Mucosa of gallbladder (tissue), 1 donor: ENCODE measurements at regions not wholly inside any gene's neighbourhood (a gene's known extent, or its start where the extent isn't known, plus 50 kb on each side); places are given as distances from the start of the nearest gene placed in this dataset.
"Not testable (repeated sequence)": the region's sequence is repeated elsewhere in the genome, so short reads cannot be mapped to it uniquely, and the experiment has no call there.

Source experiments
- DNase-seq: peaks from one replicate; pipeline ENCODE4 v3.0.0-alpha.2; 2020; ENCODE audit warnings: low spot score
- donor health status: DM: no; HTN: no; CAD: no.

GRCh38 chr20:40634891-40635290 is 54.1 kb downstream of the MAFB start:
- DNase-seq: no peak

GRCh38 chr20:40633123-40633850 is 55.7 kb downstream of the MAFB start:
- DNase-seq: no peak

- DNase-seq: no peak
These were observed 56.6 kb downstream of the MAFB start for GRCh38 chr20:40632346-40632976.

GRCh38 chr20:40631119-40631631 is 57.9 kb downstream of the MAFB start:
- no peak for DNase-seq

GRCh38 chr20:40630713-40631112 is 58.3 kb downstream of the MAFB start:
- no peak for DNase-seq

GRCh38 chr20:40630099-40630498 is 58.9 kb downstream of the MAFB start:
- no peak for DNase-seq

DNA sequence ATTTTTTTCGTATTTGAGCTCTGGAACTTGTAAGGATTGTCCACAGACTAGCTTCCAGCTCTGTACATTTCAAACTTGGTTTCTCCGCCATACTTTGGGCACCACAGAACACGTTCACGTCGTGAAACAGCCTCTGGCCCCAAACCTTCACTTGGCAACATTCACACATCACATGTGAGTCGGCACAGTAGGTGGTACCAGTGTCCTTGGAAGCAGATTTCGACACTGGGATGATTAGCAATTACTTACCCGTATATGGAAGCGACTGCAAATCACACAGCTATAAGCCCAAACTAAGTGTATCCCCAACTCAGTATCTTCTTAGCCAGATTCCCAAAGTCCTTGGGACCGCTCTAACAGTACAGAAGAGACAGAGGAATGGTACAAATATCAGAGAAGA is 60.2 kb downstream of the MAFB start:
- DNase-seq: no peak

DNA sequence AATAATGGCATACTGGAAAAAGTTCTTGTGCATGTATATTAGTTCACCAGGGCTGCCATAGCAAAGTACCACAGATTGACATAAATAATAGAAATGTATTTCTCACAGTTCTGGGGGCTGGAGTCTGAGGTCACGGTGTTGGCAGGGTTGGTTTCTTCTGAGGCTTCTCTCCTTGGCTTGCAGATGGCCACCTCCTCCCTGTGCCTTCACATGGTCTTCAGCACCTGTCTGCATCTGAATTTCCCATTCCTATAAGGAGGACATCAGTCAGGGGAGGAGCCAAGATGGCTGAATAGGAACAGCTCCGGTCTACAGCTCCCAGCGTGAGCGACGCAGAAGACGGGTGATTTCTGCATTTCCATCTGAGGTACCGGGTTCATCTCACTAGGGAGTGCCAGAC is 70.0 kb downstream of the MAFB start:
- not testable (repeated sequence) for DNase-seq

DNA sequence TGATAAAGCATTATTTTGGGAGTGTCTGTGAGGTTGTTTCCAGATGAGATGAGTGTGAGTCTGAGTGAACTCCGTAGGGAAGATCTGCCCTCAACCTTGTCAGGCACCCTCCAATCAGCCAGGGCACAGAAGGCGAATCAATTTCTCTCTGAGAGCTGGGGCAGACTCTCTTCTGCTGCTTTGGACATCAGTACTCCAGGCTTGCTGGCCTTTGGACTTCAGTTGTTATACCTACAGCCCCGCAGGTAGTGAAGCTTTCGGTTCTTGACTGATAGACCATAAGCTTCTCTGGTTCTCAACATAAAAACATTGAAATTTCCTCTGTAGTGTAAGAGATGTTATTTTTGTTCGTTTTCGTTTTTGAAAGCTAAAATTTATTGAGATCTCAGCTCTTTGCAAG is 71.4 kb downstream of the MAFB start:
- no peak for DNase-seq

DNA sequence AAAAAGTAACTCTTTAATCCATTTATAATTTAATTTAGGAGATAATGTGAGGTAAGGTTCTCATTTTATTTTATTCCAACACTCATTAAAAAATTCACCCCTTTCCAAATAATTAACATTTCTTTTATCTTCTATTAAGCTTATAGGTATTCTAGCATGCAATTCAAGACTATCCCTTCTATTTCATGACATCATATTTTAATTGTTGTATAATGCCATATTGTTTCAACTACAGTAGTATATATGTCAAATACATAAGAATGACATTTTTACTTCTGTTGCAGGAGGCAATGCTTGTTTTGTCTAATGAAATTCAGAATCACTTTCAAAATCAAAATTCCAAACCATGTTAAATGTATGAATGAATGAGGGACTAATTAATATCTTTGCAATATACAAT is 76.2 kb downstream of the MAFB start:
- no peak for DNase-seq

- DNase-seq: no peak
These were observed 76.8 kb downstream of the MAFB start for GRCh38 chr20:40612247-40612646.

GRCh38 chr20:40610730-40611129 is 78.3 kb downstream of the MAFB start:
- no peak for DNase-seq

DNA sequence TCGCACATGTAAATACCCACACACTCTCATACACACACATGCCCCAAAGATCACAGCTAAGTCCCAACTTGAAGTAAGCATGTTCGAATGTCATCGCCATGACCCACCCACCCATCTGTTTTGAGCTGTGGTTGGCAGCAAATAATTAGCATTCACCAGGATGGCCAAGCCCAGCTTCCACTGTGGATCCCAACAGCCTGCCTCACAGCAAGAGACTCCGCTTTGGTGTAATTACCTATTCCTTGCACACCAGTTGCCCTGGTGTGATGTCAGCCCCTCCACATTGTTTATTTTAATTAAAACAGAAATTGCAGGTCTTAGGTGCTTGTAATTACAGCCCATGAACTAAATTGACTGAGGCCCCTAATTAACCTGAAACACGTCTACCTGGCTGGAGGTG is 81.1 kb downstream of the MAFB start:
- no peak for DNase-seq

- no peak for DNase-seq
These were observed 82.4 kb downstream of the MAFB start for GRCh38 chr20:40606660-40607059.

DNA sequence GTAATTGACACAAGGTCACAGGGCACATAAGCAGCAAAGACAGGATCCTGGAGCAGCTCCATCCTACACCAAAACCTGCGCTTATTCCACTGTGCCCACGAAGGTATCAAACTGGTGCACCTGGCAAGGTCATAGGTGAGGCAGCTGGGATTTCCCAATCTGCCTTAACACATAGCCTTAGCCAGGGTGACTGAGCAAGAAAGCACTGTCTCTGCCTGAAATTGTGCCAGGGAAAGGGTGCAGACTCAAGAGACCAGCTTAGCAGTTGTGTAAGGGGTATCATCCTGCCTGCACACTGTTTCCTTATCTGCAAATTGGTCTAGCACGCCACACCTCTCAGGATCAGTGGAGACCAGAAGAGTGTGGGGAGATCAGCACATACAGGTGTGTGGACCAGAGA is 82.8 kb downstream of the MAFB start:
- DNase-seq: no peak

DNA sequence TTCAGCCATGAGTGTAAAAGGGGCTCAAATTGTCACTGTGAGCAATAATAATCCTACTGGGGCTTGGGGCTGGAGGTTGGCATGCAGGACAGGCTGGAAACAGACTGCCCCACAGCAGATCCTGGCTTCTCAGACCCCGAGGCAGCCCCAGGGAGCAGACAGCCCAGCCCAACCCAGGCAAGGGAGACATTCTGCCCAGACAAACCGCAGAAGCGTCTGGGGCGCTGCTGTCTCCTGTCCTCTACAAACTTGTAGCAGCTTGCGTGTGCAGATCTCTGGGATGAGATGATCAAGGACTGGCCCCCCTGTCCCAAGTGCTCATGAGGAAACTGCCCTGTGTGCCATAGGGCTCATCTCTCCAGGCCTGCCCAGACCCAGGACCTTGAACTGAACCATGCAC is 84.6 kb downstream of the MAFB start:
- DNase-seq: no peak

DNA sequence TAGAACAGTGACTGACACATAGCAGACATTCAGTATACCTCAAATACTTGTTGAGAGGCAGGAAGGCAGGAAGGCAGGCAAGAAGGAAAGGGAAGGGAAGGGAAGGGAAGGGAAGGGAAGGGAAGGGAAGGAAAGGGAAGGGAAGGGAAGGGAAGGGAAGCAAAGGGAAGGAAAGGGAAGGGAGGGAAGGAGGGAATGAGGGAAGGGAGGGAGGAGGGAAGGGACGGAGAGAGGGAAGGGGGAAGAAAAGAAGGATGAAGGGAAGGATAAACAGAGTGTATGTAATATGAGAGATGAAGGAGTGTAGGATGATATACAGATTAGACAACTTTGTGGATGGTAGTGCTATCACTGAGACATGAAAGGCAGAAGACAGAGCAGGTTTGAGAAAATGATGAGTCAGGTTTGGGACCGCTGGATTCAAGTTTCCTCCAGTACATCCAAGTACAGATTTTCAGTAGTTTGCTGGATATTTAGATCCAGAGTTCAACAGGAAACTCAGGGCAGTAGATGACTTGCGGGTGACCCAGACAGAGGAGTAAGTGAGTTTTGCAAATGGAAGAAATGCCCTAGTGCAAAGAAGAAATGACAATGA is 85.9 kb downstream of the MAFB start:
- DNase-seq: no peak

DNA sequence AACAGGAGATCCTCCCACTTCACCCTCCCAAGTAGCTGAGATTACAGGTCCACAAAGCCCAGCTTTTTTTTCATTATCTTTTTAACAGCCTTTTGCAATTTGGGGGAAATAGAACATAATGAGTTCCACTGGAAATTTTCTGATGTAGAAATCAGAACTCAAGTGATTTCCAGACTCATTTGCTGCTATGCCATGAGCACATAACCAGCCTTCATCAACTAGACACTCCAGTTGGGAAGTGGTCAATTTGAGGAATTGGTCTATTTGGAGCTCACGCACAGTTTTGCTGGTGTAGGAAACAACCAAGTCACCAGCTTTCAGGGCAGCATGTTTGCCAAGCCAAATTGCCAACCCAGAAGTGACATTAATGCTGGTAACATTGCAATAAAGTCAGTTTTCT is 86.7 kb downstream of the MAFB start:
- DNase-seq: no peak

DNA sequence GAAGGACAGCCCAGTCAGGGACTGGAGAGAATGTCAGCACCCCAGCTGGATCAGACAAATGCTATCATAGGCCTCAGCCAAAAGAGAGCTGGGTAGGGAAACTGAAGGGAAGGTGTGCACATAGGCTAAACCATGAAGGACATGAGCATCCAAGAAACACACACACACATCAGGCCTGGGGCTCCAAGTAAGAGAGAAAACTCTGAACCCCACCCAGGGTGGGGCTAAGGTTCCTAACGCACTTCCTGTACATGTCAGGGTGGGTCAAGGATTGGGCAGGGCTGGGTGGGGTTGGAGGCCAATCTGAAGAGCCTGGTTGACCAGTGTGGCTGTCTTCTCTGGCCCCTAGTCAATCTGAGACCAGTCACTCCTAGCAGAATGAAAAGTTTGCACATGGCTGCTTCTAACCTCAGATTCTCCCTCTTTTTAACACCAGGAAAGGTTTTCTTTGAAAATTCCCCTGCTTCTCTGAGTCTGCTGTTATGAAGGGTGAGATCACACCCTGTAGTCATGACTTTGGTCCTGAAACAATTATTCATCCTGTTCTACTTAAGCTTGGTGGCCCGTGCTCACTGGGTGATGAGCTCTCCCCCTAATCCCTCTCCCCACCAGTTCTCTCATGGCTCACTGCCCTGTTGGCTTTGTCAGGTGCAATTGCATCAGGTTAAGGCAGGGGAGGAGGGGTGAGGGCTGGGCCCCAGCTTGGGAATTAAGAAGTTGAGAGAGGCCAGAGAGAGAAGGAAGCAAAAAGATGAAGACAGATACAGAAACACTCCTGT is 88.4 kb downstream of the MAFB start:
- DNase-seq: no peak

GRCh38 chr20:40599987-40600386 is 89.0 kb downstream of the MAFB start:
- no peak for DNase-seq

GRCh38 chr20:40592941-40593340 is 96.1 kb downstream of the MAFB start:
- DNase-seq: no peak

DNA sequence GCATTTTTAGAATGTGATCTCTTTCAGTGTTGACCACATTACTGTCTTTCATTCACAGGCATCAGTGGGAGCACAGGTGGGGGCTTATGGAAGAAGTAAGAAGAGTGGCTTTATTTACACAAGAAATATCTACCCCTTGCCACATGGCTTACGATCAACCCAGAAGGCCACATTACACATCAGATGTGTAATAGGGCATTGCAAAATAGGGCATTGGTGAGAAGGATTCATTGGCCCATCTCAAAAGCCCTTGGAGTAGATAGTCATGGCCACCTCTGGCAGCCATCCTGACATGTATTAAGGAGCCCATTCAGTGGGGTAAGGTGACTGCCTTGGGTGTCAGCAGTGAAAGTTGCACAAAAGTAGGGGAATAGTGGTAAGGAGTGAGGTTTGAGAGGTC is 97.5 kb downstream of the MAFB start:
- no peak for DNase-seq
